Panc1 (cell line): ENCODE measurements at regions not wholly inside any gene's neighbourhood (a gene's known extent, or its start where the extent isn't known, plus 50 kb on each side); places are given as distances from the start of the nearest gene placed in this dataset.

Source experiments
- CTCF ChIP-seq: fragments of 450-650 bp; IDR thresholded peaks from 2 replicates; pipeline ENCODE4 v1.5.1; 2017; ENCODE audit warnings: mild to moderate bottlenecking
- POLR2AphosphoS5 ChIP-seq: IDR thresholded peaks from 2 replicates; pipeline ENCODE4 v1.6.1; 2012; ENCODE audit warnings: mild to moderate bottlenecking, low read depth, low read length, moderate library complexity
- TCF7L2 ChIP-seq: IDR thresholded peaks from 2 replicates; pipeline ENCODE4 v1.6.1; 2011; ENCODE audit warnings: mild to moderate bottlenecking, low read depth, low read length, inconsistent platforms

DNA sequence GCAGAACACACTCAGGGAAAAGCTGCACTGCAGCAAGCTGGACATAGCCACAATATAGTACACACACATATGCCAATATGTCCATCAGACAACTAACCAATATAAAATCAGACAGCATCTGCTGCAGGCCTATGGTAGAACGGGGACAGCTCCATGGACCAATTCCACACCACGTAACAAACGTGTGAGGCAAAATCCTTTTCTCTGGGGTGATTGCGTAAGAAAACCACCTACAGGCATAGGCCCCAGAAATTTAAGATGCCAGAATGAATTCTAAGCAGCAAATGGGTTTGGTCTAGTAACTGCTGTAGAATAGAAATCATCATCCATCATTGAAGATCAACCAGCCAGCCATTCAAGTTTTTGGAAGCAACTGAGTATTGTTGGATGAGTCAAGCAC lies 368.9 kb upstream of the TMPO start:
- TF ChIP-seq CTCF (no peak), TCF7L2 (no peak), POLR2AphosphoS5 (no peak)
